Cardiac septum (tissue), 1 donor: ENCODE measurements at regions not wholly inside any gene's neighbourhood (a gene's known extent, or its start where the extent isn't known, plus 50 kb on each side); places are given as distances from the start of the nearest gene placed in this dataset.

Source experiments
- DNase-seq: peaks from one replicate; pipeline ENCODE4 v3.0.0-alpha.2; 2020; ENCODE audit warnings: low spot score
- intact Hi-C: fragments of 100-400 bp; cut with DNase I; formaldehyde crosslinking; loops from one replicate; pipeline ENCODE4 v1.14.0; 2022
- donor health status: DM: no; HTN: no; CAD: no.

GRCh38 chr16:64830653-64831052, 291.2 kb downstream of the CDH11 start:
- intact Hi-C loops = no loop called here
- no peak for DNase-seq

- intact Hi-C loops = no loop called here
- DNase-seq = no peak
Measured at GRCh38 chr16:64829678-64830077, 292.2 kb downstream of the CDH11 start.

- intact Hi-C loops = no loop called here
- no peak for DNase-seq
Measured at GRCh38 chr16:64826374-64826773, 295.5 kb downstream of the CDH11 start.

- intact Hi-C loops = no loop called here
- DNase-seq = no peak
Measured at GRCh38 chr16:64823481-64824075, 298.3 kb downstream of the CDH11 start.

- intact Hi-C loops = no loop called here
- no peak for DNase-seq
Measured at GRCh38 chr16:64809876-64810629, 311.8 kb downstream of the CDH11 start.

GRCh38 chr16:64808474-64808873, 313.4 kb downstream of the CDH11 start:
- intact Hi-C loops = no loop called here

GRCh38 chr16:64791756-64792155, 330.1 kb downstream of the CDH11 start:
- no peak for DNase-seq
- intact Hi-C loops = no loop called here

More at GRCh38 chr16:64808474-64808873, 313.4 kb downstream of the CDH11 start:
- no peak for DNase-seq

- intact Hi-C loops = no loop called here
Measured at GRCh38 chr16:64784635-64785034, 337.2 kb downstream of the CDH11 start.

GRCh38 chr16:64782484-64782883, 339.4 kb downstream of the CDH11 start:
- no peak for DNase-seq
- intact Hi-C loops = no loop called here

More at GRCh38 chr16:64784635-64785034, 337.2 kb downstream of the CDH11 start:
- no peak for DNase-seq

GRCh38 chr16:64780445-64780844, 341.4 kb downstream of the CDH11 start:
- no peak for DNase-seq

GRCh38 chr16:64778777-64779176, 343.1 kb downstream of the CDH11 start:
- intact Hi-C loops = no loop called here
- no peak for DNase-seq

More at GRCh38 chr16:64780445-64780844, 341.4 kb downstream of the CDH11 start:
- intact Hi-C loops = no loop called here

GRCh38 chr16:64773638-64774037, 348.2 kb downstream of the CDH11 start:
- intact Hi-C loops = no loop called here
- no peak for DNase-seq

- intact Hi-C loops = no loop called here
- DNase-seq = no peak
Measured at GRCh38 chr16:64773184-64773583, 348.7 kb downstream of the CDH11 start.

GRCh38 chr16:64771273-64771672, 350.6 kb downstream of the CDH11 start:
- intact Hi-C loops = no loop called here
- DNase-seq = no peak

GRCh38 chr16:64762211-64762610, 359.7 kb downstream of the CDH11 start:
- DNase-seq = no peak
- intact Hi-C loops = no loop called here

- DNase-seq = no peak
- intact Hi-C loops = no loop called here
Measured at GRCh38 chr16:64754279-64754678, 367.6 kb downstream of the CDH11 start.

GRCh38 chr16:64751906-64752305, 370.0 kb downstream of the CDH11 start:
- intact Hi-C loops = no loop called here
- no peak for DNase-seq

- no peak for DNase-seq
- intact Hi-C loops = no loop called here
Measured at GRCh38 chr16:64749346-64749745, 372.5 kb downstream of the CDH11 start.

GRCh38 chr16:64745258-64745930, 376.5 kb downstream of the CDH11 start:
- intact Hi-C loops = no loop called here

GRCh38 chr16:64742455-64743223, 379.2 kb downstream of the CDH11 start:
- intact Hi-C loops = no loop called here
- no peak for DNase-seq

More at GRCh38 chr16:64745258-64745930, 376.5 kb downstream of the CDH11 start:
- DNase-seq = no peak
